Stimulated activated CD4-positive, alpha-beta T cell treated with anti-CD3 and anti-CD28 coated beads, TNF-alpha, amount 100 ng/mL, for 4 hours (primary cell): ENCODE measurements at regions not wholly inside any gene's neighbourhood (a gene's known extent, or its start where the extent isn't known, plus 50 kb on each side); places are given as distances from the start of the nearest gene placed in this dataset.
"Not testable (repeated sequence)": the region's sequence is repeated elsewhere in the genome, so short reads cannot be mapped to it uniquely, and the experiment has no call there.

Experiments
- DNase-seq, 3 experiments: peaks; one replicate each; pipeline ENCODE4 v3.0.0-alpha.2; 2020; ENCODE audit warnings: low read depth in 3 of 3

GRCh38 chr5:138702166-138703077 is 50.8 kb upstream of the CTNNA1 start:
- DNase-seq: no peak

DNA sequence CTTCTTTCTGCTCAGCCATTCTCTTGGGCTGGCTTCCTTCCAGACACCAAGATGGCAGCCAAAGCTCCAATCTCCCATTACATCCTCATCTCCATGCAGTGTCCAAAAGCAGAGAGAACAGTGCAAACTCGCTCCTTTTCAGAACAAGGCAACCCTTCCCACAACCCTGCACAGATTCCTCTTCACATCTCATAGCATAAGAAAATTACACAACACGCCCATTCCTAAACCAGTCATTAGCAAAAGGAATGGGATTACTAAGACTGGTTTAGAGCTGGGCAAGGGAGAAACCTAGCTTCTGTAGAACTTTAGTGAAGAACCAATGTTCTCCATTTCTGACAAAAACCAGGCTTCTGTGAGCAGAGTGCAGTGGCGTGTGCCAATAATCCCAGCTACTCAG is 51.5 kb upstream of the CTNNA1 start:
- no peak for DNase-seq

- no peak for DNase-seq
Measured at GRCh38 chr5:138700581-138701362, 52.5 kb upstream of the CTNNA1 start.

- no peak for DNase-seq
Measured at GRCh38 chr5:138699482-138699881, 53.7 kb upstream of the CTNNA1 start.

- DNase-seq: no peak
Measured at GRCh38 chr5:138698713-138699112, 54.5 kb upstream of the CTNNA1 start.

DNA sequence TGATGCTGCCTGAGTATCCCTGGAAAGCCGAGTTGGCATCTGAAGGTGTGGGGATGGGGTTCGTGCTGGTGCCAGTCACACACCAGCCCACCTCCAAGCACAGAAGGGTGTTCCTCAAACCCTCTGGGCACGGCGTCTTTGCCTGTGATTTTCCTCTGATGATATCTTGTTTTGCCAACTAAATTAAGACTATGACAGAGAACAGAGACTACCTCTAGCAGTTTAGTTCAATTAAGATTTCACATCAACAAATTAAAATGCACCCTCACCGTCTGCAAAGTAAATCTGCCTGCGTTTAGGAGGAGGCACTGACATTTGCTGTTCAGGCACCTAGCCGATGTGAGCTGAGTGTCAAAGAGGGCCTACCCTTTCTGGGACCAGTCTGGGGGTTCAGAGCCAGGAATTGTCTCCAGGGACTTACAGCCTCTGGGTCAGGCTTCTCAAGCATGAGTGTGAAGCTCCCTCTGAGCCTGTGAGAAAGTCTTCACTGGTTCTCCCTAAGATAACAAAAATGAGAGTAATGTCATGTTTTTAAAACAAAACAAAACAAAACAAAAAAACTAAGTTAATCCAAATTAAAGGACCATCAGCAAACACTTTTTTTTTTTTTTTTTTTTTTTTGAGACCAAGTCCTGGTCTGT is 55.4 kb upstream of the CTNNA1 start:
- no peak for DNase-seq

- DNase-seq: no peak
Measured at GRCh38 chr5:138696501-138696900, 56.7 kb upstream of the CTNNA1 start.

DNA sequence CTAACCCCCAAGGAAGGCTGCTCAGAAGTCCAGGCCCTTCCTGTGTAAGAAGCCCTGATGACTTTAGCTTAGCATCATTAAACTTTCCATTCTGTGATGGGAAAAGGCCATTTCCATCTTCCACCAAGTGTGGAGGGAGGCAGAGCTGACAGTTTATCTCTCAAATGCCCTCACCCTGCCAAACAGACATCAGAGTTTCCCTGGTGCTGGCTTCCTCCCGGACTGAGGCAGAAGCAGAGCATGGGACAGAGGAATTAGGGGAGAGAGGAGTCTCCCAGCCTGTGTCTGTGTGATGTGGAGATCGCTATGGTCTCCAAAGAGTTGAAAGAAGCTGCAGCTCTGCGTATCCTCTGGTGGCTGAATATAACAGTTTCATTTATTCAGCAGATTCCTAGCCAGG is 57.4 kb upstream of the CTNNA1 start:
- DNase-seq: no peak

DNA sequence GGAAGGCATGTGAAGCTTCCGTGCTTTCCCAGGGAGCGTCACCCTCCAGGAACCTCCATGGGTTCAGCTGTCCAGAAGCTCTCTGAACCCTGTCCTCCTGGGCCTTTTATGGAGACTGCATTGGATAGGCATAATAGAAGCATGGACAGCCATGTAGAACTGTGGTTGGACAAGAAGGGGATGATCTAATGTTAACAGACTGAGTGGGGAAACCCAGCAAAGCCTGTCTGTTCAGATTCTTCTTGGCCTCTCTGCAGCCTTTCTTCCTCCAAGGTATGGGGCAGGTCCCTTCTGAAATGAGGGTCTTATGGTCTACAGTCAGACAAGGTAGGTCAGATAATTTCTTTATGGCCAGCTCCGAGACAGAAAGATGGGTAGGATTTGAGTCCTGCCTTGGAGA is 59.1 kb upstream of the CTNNA1 start:
- no peak for DNase-seq

- DNase-seq: no peak
Measured at GRCh38 chr5:138692370-138692769, 60.9 kb upstream of the CTNNA1 start.

GRCh38 chr5:138686668-138687067 is 66.6 kb upstream of the CTNNA1 start:
- no peak for DNase-seq

GRCh38 chr5:138685193-138685745 is 68.0 kb upstream of the CTNNA1 start:
- no peak for DNase-seq

DNA sequence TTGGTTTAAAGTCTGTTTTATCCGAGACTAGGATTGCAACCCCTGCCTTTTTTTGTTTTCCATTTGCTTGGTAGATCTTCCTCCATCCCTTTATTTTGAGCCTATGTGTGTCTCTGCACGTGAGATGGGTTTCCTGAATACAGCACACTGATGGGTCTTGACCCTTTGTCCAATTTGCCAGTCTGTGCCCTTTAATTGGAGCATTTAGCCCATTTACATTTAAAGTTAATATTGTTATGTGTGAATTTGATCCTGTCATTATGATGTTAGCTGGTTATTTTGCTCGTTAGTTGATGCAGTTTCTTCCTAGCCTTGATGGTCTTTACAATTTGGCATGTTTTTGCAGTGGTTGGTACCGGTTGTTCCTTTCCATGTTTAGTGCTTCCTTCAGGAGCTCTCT is 70.8 kb upstream of the CTNNA1 start:
- DNase-seq: not testable (repeated sequence)

GRCh38 chr5:138678826-138679225 is 74.4 kb upstream of the CTNNA1 start:
- DNase-seq: not testable (repeated sequence)

DNA sequence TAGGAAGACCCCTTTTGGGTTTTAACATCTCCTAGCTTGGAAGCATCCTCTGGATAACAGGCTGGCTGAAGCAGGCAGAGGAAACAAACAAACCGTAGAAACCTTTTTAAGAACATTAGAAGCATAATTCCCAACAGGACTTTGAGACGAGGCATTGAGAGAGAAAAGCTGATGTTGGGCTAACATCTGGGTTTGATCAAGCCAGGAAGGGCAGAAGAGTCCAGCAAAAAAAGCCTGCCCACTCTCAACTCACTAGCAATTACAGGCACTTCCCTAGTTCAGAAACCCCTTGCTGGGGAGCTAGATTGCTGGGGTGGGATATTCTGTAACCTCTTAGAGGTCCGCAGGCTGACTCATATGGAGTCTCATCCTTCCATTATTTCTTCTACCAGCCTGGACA is 75.4 kb upstream of the CTNNA1 start:
- no peak for DNase-seq

GRCh38 chr5:138676556-138677193 is 76.5 kb upstream of the CTNNA1 start:
- no peak for DNase-seq

DNA sequence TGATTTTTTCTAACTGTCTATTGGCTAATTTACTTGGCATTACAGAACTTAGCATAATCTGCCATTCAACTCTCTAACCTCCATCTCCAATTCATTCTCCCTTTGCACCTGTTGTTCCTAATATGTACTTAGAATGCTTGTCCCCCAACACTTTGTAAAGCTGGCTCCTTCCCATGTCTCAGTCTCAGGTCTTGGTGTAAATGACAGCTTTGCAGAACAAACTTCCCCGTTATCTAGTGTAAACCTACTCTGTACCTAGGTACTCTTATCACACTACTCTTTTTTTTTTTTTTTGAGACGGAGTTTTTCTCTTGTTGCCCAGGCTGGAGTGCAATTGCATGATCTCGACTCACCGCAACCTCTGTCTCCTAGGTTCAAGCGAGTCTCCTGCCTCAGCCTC is 77.2 kb upstream of the CTNNA1 start:
- DNase-seq: no peak

GRCh38 chr5:138668451-138669380 is 84.5 kb upstream of the CTNNA1 start:
- DNase-seq: no peak

GRCh38 chr5:138667782-138668331 is 85.4 kb upstream of the CTNNA1 start:
- not testable (repeated sequence) for DNase-seq

DNA sequence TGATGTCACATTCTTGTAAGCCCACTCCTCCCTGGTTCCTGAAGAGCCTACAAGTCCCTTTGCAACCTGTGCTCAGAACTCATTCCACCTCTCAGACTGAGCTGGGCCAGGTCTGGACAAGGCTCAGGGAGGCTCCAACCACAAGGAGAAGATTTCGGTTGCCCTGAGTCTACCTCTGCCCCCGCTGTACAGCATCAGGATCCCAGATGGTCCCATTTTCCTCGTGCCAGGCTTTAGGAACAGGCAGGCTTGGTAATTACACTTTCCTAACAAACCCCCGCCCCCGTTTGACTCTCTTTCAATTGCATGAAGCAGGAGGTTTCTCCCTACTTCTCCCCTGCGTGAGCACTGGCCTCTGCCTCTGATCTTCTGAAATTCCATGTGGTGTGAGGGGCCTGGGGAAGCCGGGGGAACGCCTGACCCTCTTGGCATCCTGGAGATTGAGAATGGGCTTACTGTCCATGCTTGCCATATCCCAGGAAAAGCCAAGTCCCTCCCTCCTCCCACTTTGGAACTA is 86.9 kb upstream of the CTNNA1 start:
- no peak for DNase-seq
